ENCODE measurements at regions not wholly inside any gene's neighbourhood (a gene's known extent, or its start where the extent isn't known, plus 50 kb on each side); places are given as distances from the start of the nearest gene placed in this dataset.

- WGBS, 2 donors = 76 to 84% methylated on average over 2 of the region's 2 CpGs
- TF ChIP-seq POLR2A (IDR thresholded peaks at IDR 0.05) (no peak), CTCF (IDR thresholded peaks at IDR 0.05) (no peak)
- intact Hi-C loops (cut with DNase I) = no loop called here
These were observed 190.3 kb upstream of the PPFIA2 start for GRCh38 chr12:81949416-81949815.

GRCh38 chr12:81944886-81945285 is 185.7 kb upstream of the PPFIA2 start:
- intact Hi-C loops (cut with DNase I) = no loop called here
- Histone ChIP-seq H3K4me1 (no peaks in the 10 kb centered on the region), H3K36me3 (no peaks in the 10 kb centered on the region), H3K27ac (no peak overlapping the region), H3K27me3 (no peaks in the 10 kb centered on the region), H3K9me3 (no peaks in the 10 kb centered on the region), H3K4me3 (replicated peaks in 1 of 3) (no peak overlapping the region)
- WGBS, 2 donors = 79 to 82% methylated on average over 2 of the region's 2 CpGs
- TF ChIP-seq POLR2A (IDR thresholded peaks at IDR 0.05) = no peak
- no peak for TF ChIP-seq CTCF (IDR thresholded peaks at IDR 0.05)
- DNase-seq = no peak

More at GRCh38 chr12:81949416-81949815, 190.3 kb upstream of the PPFIA2 start:
- no peak overlapping the region for H3K4me3 ChIP-seq (replicated peaks in 1 of 3)
- no peaks in the 10 kb centered on the region for H3K36me3 ChIP-seq
- H3K9me3 ChIP-seq = no peaks in the 10 kb centered on the region
- H3K27ac ChIP-seq = no peak overlapping the region
- no peak for DNase-seq
- no peaks in the 10 kb centered on the region for H3K4me1 ChIP-seq
- no peaks in the 10 kb centered on the region for H3K27me3 ChIP-seq

- H3K27ac ChIP-seq = no peak overlapping the region
- TF ChIP-seq POLR2A (IDR thresholded peaks at IDR 0.05) (no peak), CTCF (IDR thresholded peaks at IDR 0.05) (no peak)
- H3K4me3 ChIP-seq (replicated peaks in 1 of 3) = no peak overlapping the region
- 53 to 61% methylated on average over 4 of the region's 4 CpGs for WGBS, 2 donors
- no peaks in the 10 kb centered on the region for H3K27me3 ChIP-seq
- H3K36me3 ChIP-seq = no peaks in the 10 kb centered on the region
- no peaks in the 10 kb centered on the region for H3K9me3 ChIP-seq
- DNase-seq = no peak
- no peaks in the 10 kb centered on the region for H3K4me1 ChIP-seq
- intact Hi-C loops (cut with DNase I) = no loop called here
These were observed 183.4 kb upstream of the PPFIA2 start for GRCh38 chr12:81942594-81942993.

GRCh38 chr12:81930037-81930436 is 170.9 kb upstream of the PPFIA2 start:
- intact Hi-C loops (cut with DNase I) = no loop called here
- H3K36me3 ChIP-seq = no peaks in the 10 kb centered on the region
- no peak overlapping the region for H3K4me3 ChIP-seq (replicated peaks in 1 of 3)
- TF ChIP-seq CTCF (IDR thresholded peaks at IDR 0.05) (no peak), POLR2A (IDR thresholded peaks at IDR 0.05) (no peak)
- 84 to 87% methylated on average over 2 of the region's 2 CpGs for WGBS, 2 donors
- no peaks in the 10 kb centered on the region for H3K9me3 ChIP-seq
- no peaks in the 10 kb centered on the region for H3K27me3 ChIP-seq
- no peaks in the 10 kb centered on the region for H3K4me1 ChIP-seq
- H3K27ac ChIP-seq = no peak overlapping the region
- no peak for DNase-seq

- H3K4me3 ChIP-seq (replicated peaks in 1 of 3) = no peak overlapping the region
- H3K9me3 ChIP-seq = no peaks in the 10 kb centered on the region
- TF ChIP-seq POLR2A (IDR thresholded peaks at IDR 0.05) (no peak), CTCF (IDR thresholded peaks at IDR 0.05) (no peak)
- intact Hi-C loops (cut with DNase I) = no loop called here
- no peak overlapping the region for H3K27ac ChIP-seq
- no peaks in the 10 kb centered on the region for H3K27me3 ChIP-seq
- DNase-seq = peak in 1 of 2 donors; percentile 1
- WGBS, 2 donors = 93 to 96% methylated on average over 9 of the region's 9 CpGs
- no peaks in the 10 kb centered on the region for H3K36me3 ChIP-seq
- no peaks in the 10 kb centered on the region for H3K4me1 ChIP-seq
These were observed 137.6 kb upstream of the PPFIA2 start for GRCh38 chr12:81896771-81897170.

All from thyroid gland (tissue), 4 donors.